GM21737 (cell line): ENCODE measurements at regions not wholly inside any gene's neighbourhood (a gene's known extent, or its start where the extent isn't known, plus 50 kb on each side); places are given as distances from the start of the nearest gene placed in this dataset.
"Not testable (repeated sequence)": the region's sequence is repeated elsewhere in the genome, so short reads cannot be mapped to it uniquely, and the experiment has no call there.

Experiments used
- ATAC-seq: cut with Tn5 transposase; IDR thresholded peaks from one replicate; pipeline ENCODE4 v1.9.1; 2021; ENCODE audit warnings: mild to moderate bottlenecking, moderate library complexity; ENCODE audit not compliant: unreplicated experiment

- no peak for ATAC-seq
Measured at GRCh38 chr2:175432793-175433192, 251.3 kb upstream of the ATP5MC3 start.

GRCh38 chr2:175432021-175432420 lies 250.5 kb upstream of the ATP5MC3 start:
- no peak for ATAC-seq

- ATAC-seq, result no peak
Measured at GRCh38 chr2:175431101-175431946, 249.8 kb upstream of the ATP5MC3 start.

DNA sequence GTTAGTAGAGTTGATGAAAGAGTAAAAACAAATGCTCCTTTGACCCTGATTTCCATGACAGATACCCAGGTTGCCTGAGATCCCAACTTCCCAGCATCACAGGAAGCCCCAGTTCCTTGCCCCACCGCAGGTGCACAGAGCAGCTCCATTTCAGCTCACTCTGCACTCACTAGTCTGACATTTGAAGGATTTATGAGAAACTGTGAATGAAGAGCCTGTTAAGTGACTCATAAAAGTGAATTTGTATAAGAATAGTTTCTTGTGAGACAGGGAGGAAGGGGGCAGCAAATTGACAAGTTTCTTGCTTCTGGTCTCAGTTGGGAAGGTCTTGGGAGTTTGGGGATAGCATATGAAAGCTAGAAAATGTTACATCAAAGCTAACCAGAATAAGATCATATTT lies 248.7 kb upstream of the ATP5MC3 start:
- ATAC-seq, result no peak

GRCh38 chr2:175418224-175418835 lies 236.8 kb upstream of the ATP5MC3 start:
- ATAC-seq, result no peak

DNA sequence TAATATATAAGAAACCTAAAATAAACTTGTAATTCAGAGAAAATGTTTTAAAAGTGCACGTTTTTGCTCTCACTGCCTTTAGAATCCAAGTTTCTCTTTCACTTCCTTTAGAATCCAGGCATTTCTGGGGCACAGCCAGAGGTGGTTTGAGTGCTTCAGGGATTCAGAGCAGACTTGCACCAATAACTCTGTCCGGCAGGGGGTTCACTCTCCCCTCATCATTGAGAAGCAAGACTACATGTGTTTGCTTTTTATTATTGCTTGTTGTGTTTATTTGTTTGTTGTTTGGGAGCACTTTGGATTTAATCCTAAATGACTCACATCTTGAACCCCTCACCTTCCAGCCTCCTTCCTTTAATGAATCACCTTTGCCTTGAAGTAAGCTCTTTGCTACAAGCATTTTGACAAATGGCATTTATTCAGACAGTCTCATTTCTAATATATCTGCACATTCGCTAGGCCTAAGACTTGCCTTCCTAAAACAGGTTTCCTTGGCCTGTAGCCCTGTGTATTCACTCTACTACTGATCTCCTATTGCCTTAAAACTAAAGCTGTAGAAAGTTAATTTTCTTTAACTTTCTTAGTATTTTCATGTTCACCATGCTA lies 233.5 kb upstream of the ATP5MC3 start:
- no peak for ATAC-seq

- no peak for ATAC-seq
Measured at GRCh38 chr2:175414191-175414881, 232.8 kb upstream of the ATP5MC3 start.

DNA sequence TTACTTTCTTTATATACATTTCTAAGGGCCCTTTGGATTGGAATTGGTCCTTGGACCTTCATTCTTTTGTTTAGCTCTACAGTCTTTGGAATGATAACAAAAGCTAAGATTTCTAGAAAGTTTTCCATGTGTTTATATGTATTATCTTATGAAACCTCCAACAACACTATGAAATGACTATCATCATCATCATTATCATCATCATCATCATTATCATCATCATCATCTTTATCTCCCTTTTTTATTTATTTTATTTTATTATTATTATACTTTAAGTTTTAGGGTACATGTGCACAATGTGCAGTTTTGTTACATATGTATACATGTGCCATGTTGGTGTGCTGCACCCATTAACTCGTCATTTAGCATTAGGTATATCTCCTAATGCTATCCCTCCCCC lies 229.4 kb upstream of the ATP5MC3 start:
- ATAC-seq, result not testable (repeated sequence)

DNA sequence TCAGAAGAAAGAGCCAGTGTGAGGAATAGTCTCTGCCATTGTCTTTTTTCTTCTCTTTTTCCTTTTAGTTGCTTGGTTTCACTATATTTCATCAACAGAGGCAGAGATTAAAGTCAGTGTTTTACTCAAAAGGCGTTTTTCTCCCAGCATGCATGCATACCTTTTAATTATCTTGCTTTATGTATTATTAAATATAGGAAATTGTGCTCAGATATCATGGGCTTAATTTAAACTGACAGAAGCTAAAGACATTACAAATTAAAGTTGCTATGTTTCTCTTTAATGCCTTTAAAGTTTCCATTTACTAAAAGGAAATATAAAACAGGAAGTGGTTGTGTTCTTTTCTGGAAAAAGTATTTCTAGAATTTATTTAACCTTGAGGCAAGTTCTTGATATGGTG lies 223.3 kb upstream of the ATP5MC3 start:
- no peak for ATAC-seq

DNA sequence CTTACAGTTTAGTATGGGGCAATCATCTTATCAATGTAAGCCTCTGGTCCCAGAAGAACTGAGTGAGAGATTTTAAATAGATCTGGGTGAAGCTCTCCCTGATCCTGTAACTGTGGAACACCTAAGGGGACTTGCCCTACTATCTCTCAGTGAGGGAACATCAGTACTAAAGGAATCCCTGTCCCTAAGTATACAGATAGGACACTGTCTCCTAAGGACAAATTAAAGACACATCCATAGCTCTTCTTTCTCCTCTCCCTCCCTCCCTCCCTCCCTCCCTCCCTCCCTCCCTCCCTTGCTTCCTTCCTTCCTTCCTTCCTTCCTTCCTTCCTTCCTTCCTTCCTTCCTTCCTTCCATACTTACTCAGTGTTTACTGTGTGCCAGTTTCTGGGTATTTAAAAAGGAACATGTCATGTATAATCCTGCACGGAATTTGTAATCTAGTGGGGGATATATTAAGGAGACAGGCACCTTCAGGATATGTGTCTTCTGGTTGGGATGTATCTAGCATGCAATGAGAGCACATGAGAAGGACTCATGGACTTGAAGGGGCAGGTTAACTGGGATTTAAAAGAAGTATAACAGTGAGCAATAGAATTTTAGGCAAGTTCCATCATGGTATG lies 222.2 kb upstream of the ATP5MC3 start:
- no peak for ATAC-seq

GRCh38 chr2:175402571-175402970 lies 221.1 kb upstream of the ATP5MC3 start:
- ATAC-seq, result no peak

DNA sequence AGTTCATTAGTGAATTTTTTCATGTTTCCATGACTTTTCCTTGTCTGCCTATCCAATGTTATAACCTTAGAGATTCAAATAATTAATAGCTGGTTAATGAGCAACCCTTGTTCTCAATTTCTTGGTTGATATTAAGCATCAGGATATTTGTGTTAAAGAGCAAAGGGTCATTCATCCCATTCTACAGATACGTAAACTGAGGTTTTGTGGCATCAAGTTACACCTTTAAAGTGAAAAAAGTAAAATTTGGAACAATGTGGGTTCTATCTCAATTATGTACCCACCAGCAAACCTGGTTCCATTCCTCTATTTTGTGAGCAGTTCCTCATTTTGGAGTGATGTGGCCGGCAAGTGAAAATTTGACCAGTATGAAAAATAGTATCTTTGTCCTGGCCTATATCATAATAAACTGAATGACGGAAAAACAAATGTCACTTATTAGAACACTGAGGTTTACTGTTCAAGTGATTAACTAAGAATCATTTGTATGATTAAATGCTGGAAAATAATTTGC lies 220.5 kb upstream of the ATP5MC3 start:
- no peak for ATAC-seq

- ATAC-seq, result no peak
Measured at GRCh38 chr2:175400975-175401374, 219.5 kb upstream of the ATP5MC3 start.

- no peak for ATAC-seq
Measured at GRCh38 chr2:175399326-175399725, 217.8 kb upstream of the ATP5MC3 start.

GRCh38 chr2:175398848-175399247 lies 217.3 kb upstream of the ATP5MC3 start:
- no peak for ATAC-seq

- ATAC-seq, result no peak
Measured at GRCh38 chr2:175396696-175397095, 215.2 kb upstream of the ATP5MC3 start.

DNA sequence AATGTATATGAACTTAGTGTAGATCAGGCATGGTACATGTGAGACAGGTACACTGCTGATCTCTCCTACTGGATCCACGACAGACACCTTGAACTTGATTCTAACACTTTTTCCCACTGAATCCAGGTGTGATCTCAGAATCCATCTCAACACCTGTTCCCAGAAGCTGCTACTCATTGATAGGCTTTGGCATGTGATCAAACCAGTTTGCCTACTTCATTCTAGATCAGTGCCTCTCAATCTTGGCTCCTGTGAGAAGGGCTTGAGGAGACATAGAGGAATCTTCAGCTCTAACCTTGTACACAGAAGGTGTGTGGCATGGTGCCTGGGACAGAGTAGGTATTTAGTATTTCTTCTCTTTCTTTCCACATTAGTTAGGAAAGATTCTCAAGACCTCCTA lies 212.3 kb upstream of the ATP5MC3 start:
- no peak for ATAC-seq

- no peak for ATAC-seq
Measured at GRCh38 chr2:175383286-175383685, 201.8 kb upstream of the ATP5MC3 start.

GRCh38 chr2:175373729-175374128 lies 192.2 kb upstream of the ATP5MC3 start:
- no peak for ATAC-seq

DNA sequence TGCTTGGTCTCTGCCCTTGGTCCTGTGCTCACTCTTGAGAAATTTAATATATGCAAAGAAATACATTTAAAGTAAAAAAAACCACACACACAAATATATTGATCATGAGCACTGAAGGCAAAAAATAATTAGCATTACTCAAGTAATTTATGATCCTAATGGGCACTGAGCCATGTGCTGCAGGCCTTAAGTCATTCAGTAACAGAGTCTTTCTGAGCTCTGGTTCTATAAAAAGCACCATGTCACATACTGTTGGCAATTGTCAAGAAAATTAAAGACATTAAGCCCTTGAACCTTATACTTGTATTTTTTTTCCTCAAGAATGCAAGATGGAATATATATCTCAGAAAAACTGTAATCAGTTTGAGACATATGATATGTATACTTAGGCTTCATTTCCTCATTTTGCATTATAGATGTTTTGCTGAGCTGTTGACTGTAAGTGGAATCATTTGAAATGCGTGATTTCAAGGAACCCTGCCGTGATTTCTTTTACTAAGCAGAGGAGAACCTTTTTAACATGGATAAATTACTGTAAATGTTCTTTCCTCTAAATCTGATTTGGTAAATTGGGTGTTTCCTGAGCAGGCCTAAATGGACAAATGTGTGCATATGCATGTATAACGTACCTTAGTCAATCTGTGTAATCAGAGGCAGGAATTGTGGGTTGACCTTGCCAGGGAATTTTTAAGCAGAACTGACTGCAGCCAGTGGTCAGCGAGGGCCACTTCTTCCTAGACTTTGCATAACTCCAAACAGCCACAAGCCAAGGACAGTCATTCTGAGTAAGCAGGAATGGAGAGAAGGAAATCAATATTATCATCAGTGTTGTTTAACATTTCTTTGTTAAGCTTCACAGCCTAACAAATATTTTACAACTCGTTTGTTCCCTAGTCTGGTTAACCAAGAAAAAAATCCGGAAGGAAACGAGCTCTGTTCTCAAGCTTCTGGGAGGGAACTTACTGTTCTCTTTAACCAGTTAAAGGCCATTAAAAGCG lies 191.5 kb upstream of the ATP5MC3 start:
- no peak for ATAC-seq
